CD1c-positive myeloid dendritic cell (primary cell): ENCODE measurements at regions not wholly inside any gene's neighbourhood (a gene's known extent, or its start where the extent isn't known, plus 50 kb on each side); places are given as distances from the start of the nearest gene placed in this dataset.
"Not testable (repeated sequence)": the region's sequence is repeated elsewhere in the genome, so short reads cannot be mapped to it uniquely, and the experiment has no call there.

Source experiments
- DNase-seq: peaks from one replicate; pipeline ENCODE4 v3.0.0-alpha.2; 2016; ENCODE audit errors: extremely low spot score

DNA sequence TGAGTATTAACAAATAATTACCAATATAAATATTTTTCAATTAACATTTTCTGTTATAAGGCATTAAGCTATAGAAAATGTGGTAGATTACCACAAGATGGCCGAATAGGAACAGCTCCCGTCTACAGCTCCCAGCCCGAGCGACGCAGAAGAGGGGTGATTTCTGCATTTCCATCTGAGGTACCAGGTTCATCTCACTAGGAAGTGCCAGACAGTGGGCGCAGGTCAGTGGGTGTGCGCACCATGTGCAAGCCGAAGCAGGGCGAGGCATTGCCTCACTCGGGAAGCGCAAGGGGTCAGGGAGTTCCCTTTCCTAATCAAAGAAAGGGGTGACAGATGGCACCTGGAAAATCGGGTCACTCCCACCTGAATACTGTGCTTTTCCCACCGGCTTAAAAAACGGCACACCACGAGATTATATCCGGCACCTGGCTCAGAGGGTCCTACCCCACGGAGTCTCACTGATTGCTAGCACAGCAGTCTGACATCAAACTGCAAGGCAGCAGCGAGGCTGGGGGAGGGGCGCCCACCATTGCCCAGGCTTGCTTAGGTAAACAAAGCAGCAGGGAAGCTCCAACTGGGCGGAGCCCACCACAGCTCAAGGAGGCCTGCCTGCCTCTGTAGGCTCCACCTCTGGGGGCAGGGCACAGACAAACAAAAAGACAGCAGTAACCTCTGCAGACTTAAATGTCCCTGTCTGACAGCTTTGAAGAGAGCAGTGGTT is 808.4 kb downstream of the FSCB start:
- DNase-seq = not testable (repeated sequence)

- DNase-seq = no peak
Measured at GRCh38 chr14:43697003-43697402, 810.1 kb downstream of the FSCB start.

DNA sequence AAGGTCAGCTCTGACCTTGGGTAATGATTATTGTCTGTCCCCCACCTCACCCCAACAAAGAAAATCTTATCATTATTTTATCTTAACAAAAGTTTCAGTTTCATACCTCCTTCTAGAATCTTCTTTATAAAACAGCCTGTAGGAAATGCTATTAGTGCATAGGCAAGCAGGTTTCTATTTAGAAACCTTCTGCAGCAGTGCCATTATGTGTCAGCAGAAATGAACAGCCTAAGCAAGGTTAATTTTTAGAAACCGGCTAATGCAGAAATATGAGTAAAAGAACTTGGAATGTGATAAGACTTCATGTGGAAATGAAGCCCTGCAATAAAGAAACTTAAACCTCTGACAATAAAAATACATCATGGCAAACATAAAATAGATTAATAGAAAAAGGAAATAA is 814.4 kb downstream of the FSCB start:
- no peak for DNase-seq

GRCh38 chr14:43687921-43688320 is 819.2 kb downstream of the FSCB start:
- DNase-seq = no peak

GRCh38 chr14:43677581-43677980 is 829.5 kb downstream of the FSCB start:
- DNase-seq = no peak

DNA sequence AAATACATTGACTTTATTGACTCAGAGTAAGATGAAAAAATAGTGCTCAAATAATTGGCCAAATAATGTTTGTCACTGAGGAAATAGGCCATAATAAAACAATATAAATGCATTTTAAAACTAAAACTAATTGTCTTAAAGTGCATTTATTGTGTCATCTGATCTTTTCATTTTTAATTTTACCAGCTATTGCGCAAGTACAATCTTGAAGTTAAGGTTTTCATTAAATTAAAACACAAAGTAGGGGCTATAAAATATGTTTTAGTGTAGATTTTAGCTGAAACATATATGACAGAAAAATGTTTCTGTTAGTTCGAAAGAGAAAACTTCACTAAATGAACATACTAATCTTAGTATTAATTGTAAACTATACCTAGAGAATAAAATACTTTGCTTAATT is 832.8 kb downstream of the FSCB start:
- DNase-seq = no peak

DNA sequence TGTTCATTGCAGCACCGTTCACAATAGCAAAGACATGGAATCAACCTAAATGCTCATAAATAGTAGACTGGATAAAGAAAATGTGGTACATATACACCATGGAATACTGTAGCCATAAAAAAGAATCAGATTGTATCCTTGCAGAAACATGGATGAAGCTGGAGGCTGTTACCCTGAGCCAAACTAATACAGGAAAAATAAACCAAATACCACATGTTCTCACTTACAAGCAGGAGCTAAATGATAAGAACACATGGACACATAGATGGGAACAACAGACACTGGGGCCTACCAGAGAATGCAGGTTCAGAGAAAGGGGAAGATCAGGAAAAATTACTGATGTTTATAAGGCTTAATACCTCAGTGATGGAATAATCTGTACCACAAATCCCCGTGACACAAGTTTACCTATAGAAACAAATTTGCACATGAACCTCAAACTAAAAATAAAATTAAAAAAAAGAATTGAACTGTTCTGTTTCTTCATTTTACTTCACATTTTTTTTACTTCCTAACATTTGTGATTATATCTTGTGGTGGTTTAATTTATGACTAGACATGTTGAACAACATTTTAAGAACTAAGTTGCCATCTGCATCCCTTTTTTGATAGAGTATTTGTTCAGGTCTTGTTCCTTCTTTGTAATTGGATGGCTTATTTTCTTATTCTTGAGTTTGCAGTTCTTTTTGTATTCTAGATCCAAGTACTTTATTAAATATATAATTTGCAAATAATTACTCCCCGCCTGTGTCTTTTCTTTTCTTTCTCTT is 835.2 kb downstream of the FSCB start:
- DNase-seq = no peak

DNA sequence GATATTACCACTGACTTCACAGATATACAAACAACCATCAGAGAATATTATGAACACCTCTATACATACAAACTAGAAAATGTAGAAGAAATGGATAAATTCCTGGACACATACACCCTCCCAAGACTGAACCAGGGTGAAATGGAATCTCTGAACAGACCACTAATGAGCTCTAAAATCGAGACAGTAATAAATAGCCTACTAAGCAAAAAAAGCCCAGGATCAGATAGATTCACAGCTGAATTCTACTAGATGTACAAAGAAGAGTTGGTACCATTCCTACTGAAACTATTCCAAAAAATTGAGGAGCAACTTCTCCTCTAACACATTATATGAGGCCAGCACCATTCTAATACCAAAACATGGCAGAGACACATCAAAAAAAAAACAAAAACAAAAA is 837.7 kb downstream of the FSCB start:
- no peak for DNase-seq

DNA sequence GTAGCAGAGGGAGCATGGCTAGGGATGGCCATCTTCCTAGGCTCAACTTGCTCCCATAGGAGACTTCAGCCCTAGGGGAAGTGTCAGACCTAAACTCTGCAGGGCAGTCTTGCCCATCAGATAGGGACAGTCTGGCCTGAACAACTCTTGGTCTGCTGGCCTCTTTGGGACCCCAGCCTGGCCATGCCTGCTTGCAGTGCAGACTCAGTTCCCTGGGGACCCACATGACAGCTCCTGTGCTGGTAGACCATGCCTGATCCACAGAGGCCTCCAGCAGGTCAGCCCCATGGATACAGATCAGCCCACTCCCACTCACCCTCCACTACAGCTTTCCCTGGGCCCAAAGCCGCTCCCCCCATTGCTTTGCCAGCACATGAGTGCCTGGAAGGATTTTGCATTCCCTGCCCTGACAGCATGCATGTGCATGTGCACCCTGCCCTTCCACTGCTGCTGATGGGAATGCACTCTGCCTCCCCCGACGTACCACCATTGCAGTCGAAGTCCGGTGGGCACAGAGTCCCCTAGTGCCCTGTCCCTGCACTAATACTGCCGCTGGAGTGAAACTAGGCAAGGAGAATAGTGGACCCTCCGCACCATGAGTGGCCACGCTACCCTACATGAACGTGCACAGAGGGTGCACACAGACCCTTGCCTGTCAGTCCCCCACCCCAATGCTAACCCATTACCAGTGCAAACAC is 841.4 kb downstream of the FSCB start:
- DNase-seq = no peak

- DNase-seq = not testable (repeated sequence)
Measured at GRCh38 chr14:43655194-43655593, 851.9 kb downstream of the FSCB start.

DNA sequence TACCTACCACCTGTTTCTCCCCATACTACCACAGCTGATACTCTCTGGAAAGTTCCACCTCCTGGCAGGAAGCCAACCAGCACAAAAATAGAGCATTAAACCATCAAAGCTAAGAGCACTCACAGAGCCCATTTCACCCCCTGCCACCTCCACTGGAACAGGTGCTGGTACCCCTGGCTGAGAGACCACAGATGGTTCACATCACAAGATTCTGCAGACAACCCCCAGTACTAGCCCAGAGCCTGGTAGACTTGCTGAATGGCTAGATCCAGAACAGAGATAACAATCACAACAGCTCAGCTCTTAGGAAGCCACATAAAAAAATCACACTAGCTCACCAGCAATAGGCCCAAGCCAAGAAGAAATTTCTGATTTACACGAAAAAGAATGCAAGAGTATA is 855.2 kb downstream of the FSCB start:
- no peak for DNase-seq

GRCh38 chr14:43651185-43651787 is 855.8 kb downstream of the FSCB start:
- DNase-seq = no peak

DNA sequence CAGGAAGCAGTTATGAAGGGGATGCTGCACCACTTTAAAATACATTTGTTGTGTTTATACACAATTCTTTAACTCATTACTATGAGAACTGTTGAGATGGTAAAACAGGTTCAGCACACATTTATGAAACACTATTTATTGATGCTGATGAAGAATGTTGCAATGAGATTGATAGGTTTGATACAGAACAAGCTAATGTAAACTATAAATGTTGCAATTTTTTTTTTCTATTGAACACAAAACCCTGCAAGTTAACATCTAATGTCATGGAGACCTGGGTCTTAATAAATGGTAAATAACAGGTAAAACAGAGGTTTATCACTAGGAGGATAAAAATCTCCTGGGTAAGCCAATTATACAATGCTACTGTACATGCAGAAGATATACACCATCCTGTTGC is 857.6 kb downstream of the FSCB start:
- DNase-seq = no peak

GRCh38 chr14:43647302-43647701 is 859.8 kb downstream of the FSCB start:
- no peak for DNase-seq

GRCh38 chr14:43640718-43641267 is 866.3 kb downstream of the FSCB start:
- DNase-seq = no peak

GRCh38 chr14:43625294-43625693 is 881.8 kb downstream of the FSCB start:
- no peak for DNase-seq

GRCh38 chr14:43621282-43621681 is 885.8 kb downstream of the FSCB start:
- no peak for DNase-seq

DNA sequence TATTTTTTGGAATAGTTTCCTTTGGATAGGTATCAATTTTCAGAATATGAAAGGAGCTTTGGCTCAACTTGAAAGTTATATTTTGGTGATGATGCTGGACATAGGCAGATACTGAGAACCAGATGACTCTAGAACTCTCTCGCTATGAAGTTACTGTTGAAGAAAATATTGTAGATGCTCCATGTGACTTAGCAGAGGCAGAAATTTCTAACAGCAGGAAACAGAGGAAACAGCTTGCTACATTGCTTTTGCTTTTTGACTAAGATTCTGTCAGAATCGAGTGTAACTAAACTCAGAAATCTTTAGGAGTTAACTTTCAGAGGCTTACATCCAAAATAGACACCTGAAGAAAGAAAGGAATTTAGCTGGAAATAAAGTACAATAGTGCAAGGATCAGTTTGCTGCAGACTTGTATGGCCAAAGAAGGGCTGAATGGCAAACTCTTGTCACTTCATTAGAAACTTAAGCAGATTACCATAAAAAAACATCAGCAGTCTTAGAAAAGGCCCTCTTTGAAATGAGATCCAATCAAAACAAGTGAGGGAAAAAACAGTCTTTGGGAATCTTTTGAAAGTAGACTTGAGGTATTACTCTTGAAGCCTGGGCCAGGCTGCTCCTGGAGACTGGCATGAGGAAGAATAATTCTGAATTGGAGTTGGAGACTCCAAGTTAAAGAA is 911.8 kb downstream of the FSCB start:
- no peak for DNase-seq

DNA sequence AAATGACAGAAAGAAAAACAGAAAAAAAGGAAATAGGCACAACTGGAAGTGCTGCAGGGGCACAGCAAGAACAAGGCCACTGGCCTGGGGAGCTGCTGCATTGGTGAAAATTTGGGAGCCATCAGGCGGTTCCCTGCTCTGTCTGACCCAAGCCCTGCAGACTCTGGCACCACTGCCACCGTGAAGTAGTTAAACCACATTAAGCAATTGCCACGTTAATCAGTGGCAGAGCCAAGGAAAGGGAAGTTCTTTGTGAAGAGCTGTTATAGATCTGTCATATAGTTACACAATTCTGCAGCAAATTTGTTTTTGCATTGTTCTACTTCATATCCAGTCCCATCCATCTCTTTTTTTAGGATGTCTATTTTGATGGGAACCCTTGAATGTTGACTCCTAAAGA is 915.3 kb downstream of the FSCB start:
- DNase-seq = no peak

DNA sequence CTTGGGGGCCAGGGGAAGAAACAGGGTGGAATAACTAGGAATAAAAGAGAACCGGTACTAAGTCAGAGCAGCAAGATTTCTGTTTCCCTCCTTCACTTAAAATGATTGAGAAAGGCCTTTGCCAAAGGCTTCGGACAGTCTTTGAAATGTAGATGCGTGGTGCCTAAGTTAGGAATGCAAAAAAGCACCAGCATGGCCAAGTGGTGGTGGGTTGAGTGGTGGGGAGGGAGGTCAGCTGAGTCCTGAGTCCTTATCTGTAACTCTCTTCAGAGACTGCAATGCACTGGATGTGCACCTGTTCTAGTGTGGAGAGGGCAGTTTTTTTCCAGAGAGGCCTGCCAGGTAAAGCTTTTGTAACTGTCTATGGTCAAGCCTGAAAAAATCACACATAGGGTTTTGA is 919.9 kb downstream of the FSCB start:
- no peak for DNase-seq

- no peak for DNase-seq
Measured at GRCh38 chr14:43579671-43580070, 927.4 kb downstream of the FSCB start.

- no peak for DNase-seq
Measured at GRCh38 chr14:43568022-43568421, 939.1 kb downstream of the FSCB start.
